ENCODE measurements at regions not wholly inside any gene's neighbourhood (a gene's known extent, or its start where the extent isn't known, plus 50 kb on each side); places are given as distances from the start of the nearest gene placed in this dataset.

- DNase-seq (ENCODE audit: insufficient read length, low spot score), result no peak
- no peak for FAIRE-seq
- TF ChIP-seq CTCF (IDR thresholded peaks at IDR 0.05; ENCODE audit: insufficient read depth, missing control alignments), result no peak
Measured at GRCh38 chr1:232238009-232238408, 391.9 kb downstream of the SIPA1L2 start.

GRCh38 chr1:232227306-232227705 lies 402.6 kb downstream of the SIPA1L2 start:
- TF ChIP-seq CTCF (IDR thresholded peaks at IDR 0.05; ENCODE audit: insufficient read depth, missing control alignments), result no peak
- FAIRE-seq (peak; percentile 41), DNase-seq (ENCODE audit: insufficient read length, low spot score) (no peak)

GRCh38 chr1:232226197-232226712 lies 403.7 kb downstream of the SIPA1L2 start:
- no peak for DNase-seq (ENCODE audit: insufficient read length, low spot score)
- TF ChIP-seq CTCF (IDR thresholded peaks at IDR 0.05; ENCODE audit: insufficient read depth, missing control alignments), result no peak
- no peak for FAIRE-seq

GRCh38 chr1:232225336-232226131 lies 404.4 kb downstream of the SIPA1L2 start:
- DNase-seq (ENCODE audit: insufficient read length, low spot score) (no peak), FAIRE-seq (no peak)
- no peak for TF ChIP-seq CTCF (IDR thresholded peaks at IDR 0.05; ENCODE audit: insufficient read depth, missing control alignments)

- TF ChIP-seq CTCF (IDR thresholded peaks at IDR 0.05; ENCODE audit: insufficient read depth, missing control alignments), result no peak
- FAIRE-seq (no peak), DNase-seq (ENCODE audit: insufficient read length, low spot score) (no peak)
Measured at GRCh38 chr1:232223887-232224286, 406.0 kb downstream of the SIPA1L2 start.

- FAIRE-seq (no peak), DNase-seq (ENCODE audit: insufficient read length, low spot score) (no peak)
- TF ChIP-seq CTCF (IDR thresholded peaks at IDR 0.05; ENCODE audit: insufficient read depth, missing control alignments), result no peak
Measured at GRCh38 chr1:232223183-232223708, 406.7 kb downstream of the SIPA1L2 start.

- TF ChIP-seq CTCF (IDR thresholded peaks at IDR 0.05; ENCODE audit: insufficient read depth, missing control alignments), result no peak
- DNase-seq (ENCODE audit: insufficient read length, low spot score) (no peak), FAIRE-seq (no peak)
Measured at GRCh38 chr1:232222614-232223013, 407.3 kb downstream of the SIPA1L2 start.

All from D721Med (cell line).